Neural cell (in vitro differentiated cells): ENCODE measurements at regions not wholly inside any gene's neighbourhood (a gene's known extent, or its start where the extent isn't known, plus 50 kb on each side); places are given as distances from the start of the nearest gene placed in this dataset.

Source experiments
- H2AFZ ChIP-seq: fragments of 200-600, 300-800 bp; sonication (generic), shearing (Covaris generic); 2 replicates; pipeline ENCODE4 v1.6.0; 2014; ENCODE audit warnings: low read depth, mild to moderate bottlenecking, antibody characterized with exemption, low read length, moderate library complexity
- H3F3A ChIP-seq: fragments of 200-600 bp; shearing (Covaris generic); 2 replicates; pipeline ENCODE4 v1.6.1; 2016; ENCODE audit warnings: mild to moderate bottlenecking, moderate library complexity, mixed read lengths, antibody characterized with exemption, low read length; ENCODE audit not compliant: insufficient read depth, poor library complexity, severe bottlenecking
- H3K27ac ChIP-seq: fragments of 200-600, 300-800 bp; sonication (generic), shearing (Covaris generic); 2 replicates; pipeline ENCODE4 v1.5.1; 2014; ENCODE audit warnings: mild to moderate bottlenecking, low read length, moderate library complexity
- H3K27me3 ChIP-seq: fragments of 300-800, 200-600 bp; sonication (generic), shearing (Covaris generic); 2 replicates; pipeline ENCODE4 v1.6.0; 2014; ENCODE audit warnings: mild to moderate bottlenecking, low read depth, low read length, moderate library complexity; ENCODE audit not compliant: insufficient read depth
- H3K36me3 ChIP-seq: fragments of 300-800, 200-600 bp; sonication (generic), shearing (Covaris generic); 2 replicates; pipeline ENCODE4 v1.5.1; 2014; ENCODE audit warnings: mild to moderate bottlenecking, antibody characterized with exemption, low read length, moderate library complexity; ENCODE audit not compliant: insufficient read depth
- H3K4me2 ChIP-seq: fragments of 300-800, 200-600 bp; sonication (generic), shearing (Covaris generic); 2 replicates; pipeline ENCODE4 v1.6.0; 2014; ENCODE audit warnings: mild to moderate bottlenecking, low read length
- H3K4me3 ChIP-seq: fragments of 300-800, 200-600 bp; sonication (generic), shearing (Covaris generic); 2 replicates; pipeline ENCODE4 v1.5.1; 2014; ENCODE audit warnings: mild to moderate bottlenecking, low read length, moderate library complexity
- H3K79me2 ChIP-seq: fragments of 200-600 bp; shearing (Covaris generic); replicated peaks from 2 replicates; pipeline ENCODE4 v1.6.0; 2014; ENCODE audit warnings: mild to moderate bottlenecking, low read length, moderate library complexity; ENCODE audit not compliant: insufficient read depth
- H3K9ac ChIP-seq: fragments of 300-800, 200-600 bp; sonication (generic), shearing (Covaris generic); 2 replicates; pipeline ENCODE4 v1.6.1; 2016; ENCODE audit warnings: mild to moderate bottlenecking, low read length, mixed read lengths
- H3K9me2 ChIP-seq: fragments of 200-600 bp; shearing (Covaris generic); 2 replicates; pipeline ENCODE4 v1.6.1; 2016; ENCODE audit warnings: mild to moderate bottlenecking, low read length, mixed read lengths; ENCODE audit not compliant: insufficient read depth
- H3K9me3 ChIP-seq: fragments of 200-600, 300-800 bp; sonication (generic), shearing (Covaris generic); 2 replicates; pipeline ENCODE4 v1.6.1; 2016; ENCODE audit warnings: mild to moderate bottlenecking, mixed run types, low read length, moderate library complexity, mixed read lengths
- H4K20me1 ChIP-seq: fragments of 200-600 bp; shearing (Covaris generic); 2 replicates; pipeline ENCODE4 v1.6.1; 2016; ENCODE audit warnings: mild to moderate bottlenecking, mixed run types; ENCODE audit not compliant: insufficient read depth
- CTCF ChIP-seq: fragments of 450-650 bp; IDR thresholded peaks from 2 replicates; pipeline ENCODE4 v1.5.1; 2014; ENCODE audit warnings: antibody characterized with exemption, mild to moderate bottlenecking, moderate library complexity; ENCODE audit not compliant: poor library complexity, severe bottlenecking
- EP300 ChIP-seq: fragments of 450-650 bp; conservative IDR thresholded peaks from 2 replicates; pipeline ENCODE4 v1.6.1; 2014; ENCODE audit warnings: antibody characterized with exemption, mild to moderate bottlenecking, moderate library complexity; ENCODE audit not compliant: poor library complexity, severe bottlenecking
- EZH2 ChIP-seq: fragments of 200-600, 300-800 bp; shearing (Covaris generic), sonication (generic); IDR thresholded peaks from 2 replicates; pipeline ENCODE4 v1.6.1; 2014; ENCODE audit warnings: antibody characterized with exemption, low read length, borderline replicate concordance, mild to moderate bottlenecking; ENCODE audit not compliant: insufficient read depth, poor library complexity, severe bottlenecking
- MXI1 ChIP-seq: fragments of 450-650 bp; conservative IDR thresholded peaks from 2 replicates; pipeline ENCODE4 v1.6.1; 2014; ENCODE audit warnings: antibody characterized with exemption, mild to moderate bottlenecking; ENCODE audit not compliant: poor library complexity, severe bottlenecking
- POLR2AphosphoS5 ChIP-seq: IDR thresholded peaks from 2 replicates; pipeline ENCODE4 v1.6.1; 2012
- RAD21 ChIP-seq: fragments of 450-650 bp; conservative IDR thresholded peaks from 2 replicates; pipeline ENCODE4 v1.6.1; 2014; ENCODE audit warnings: antibody characterized with exemption, mild to moderate bottlenecking, moderate library complexity
- SMC3 ChIP-seq: fragments of 450-650 bp; conservative IDR thresholded peaks from 2 replicates; pipeline ENCODE4 v1.6.1; 2014; ENCODE audit warnings: antibody characterized with exemption, mild to moderate bottlenecking, moderate library complexity; ENCODE audit not compliant: poor library complexity
- TAF1 ChIP-seq: IDR thresholded peaks from 2 replicates; pipeline ENCODE4 v1.6.1; 2012; ENCODE audit warnings: low read depth
- TF ChIP-seq, protein P1 (sequence below): IDR thresholded peaks from 2 replicates; pipeline ENCODE4 v1.6.1; 2012; ENCODE audit warnings: borderline replicate concordance

GRCh38 chr4:32249040-32249439, 1528.9 kb downstream of the PCDH7 start:
- no peak overlapping the region for H3K4me2 ChIP-seq
- H3K9ac ChIP-seq = no peak overlapping the region
- no peaks in the 10 kb centered on the region for H4K20me1 ChIP-seq
- H3K9me2 ChIP-seq = no peaks in the 10 kb centered on the region
- TF ChIP-seq MXI1 = no peak
- TF ChIP-seq CTCF = no peak
- peak; percentile 99 for TF ChIP-seq EP300
- TF ChIP-seq RAD21 = peak; percentile 38
- no peak for TF ChIP-seq TAF1
- TF ChIP-seq, protein P1, sequence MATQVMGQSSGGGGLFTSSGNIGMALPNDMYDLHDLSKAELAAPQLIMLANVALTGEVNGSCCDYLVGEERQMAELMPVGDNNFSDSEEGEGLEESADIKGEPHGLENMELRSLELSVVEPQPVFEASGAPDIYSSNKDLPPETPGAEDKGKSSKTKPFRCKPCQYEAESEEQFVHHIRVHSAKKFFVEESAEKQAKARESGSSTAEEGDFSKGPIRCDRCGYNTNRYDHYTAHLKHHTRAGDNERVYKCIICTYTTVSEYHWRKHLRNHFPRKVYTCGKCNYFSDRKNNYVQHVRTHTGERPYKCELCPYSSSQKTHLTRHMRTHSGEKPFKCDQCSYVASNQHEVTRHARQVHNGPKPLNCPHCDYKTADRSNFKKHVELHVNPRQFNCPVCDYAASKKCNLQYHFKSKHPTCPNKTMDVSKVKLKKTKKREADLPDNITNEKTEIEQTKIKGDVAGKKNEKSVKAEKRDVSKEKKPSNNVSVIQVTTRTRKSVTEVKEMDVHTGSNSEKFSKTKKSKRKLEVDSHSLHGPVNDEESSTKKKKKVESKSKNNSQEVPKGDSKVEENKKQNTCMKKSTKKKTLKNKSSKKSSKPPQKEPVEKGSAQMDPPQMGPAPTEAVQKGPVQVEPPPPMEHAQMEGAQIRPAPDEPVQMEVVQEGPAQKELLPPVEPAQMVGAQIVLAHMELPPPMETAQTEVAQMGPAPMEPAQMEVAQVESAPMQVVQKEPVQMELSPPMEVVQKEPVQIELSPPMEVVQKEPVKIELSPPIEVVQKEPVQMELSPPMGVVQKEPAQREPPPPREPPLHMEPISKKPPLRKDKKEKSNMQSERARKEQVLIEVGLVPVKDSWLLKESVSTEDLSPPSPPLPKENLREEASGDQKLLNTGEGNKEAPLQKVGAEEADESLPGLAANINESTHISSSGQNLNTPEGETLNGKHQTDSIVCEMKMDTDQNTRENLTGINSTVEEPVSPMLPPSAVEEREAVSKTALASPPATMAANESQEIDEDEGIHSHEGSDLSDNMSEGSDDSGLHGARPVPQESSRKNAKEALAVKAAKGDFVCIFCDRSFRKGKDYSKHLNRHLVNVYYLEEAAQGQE = peak; percentile 90
- no peak for TF ChIP-seq SMC3
- TF ChIP-seq EZH2 = no peak
- peak; percentile 96 for TF ChIP-seq POLR2AphosphoS5
- no peaks in the 10 kb centered on the region for H3F3A ChIP-seq
- H3K4me3 ChIP-seq = no peak overlapping the region
- H3K27me3 ChIP-seq = no peaks in the 10 kb centered on the region
- H3K36me3 ChIP-seq = no peaks in the 10 kb centered on the region
- H3K27ac ChIP-seq = no peak overlapping the region
- H3K79me2 ChIP-seq = no peaks in the 10 kb centered on the region
- H2AFZ ChIP-seq = no peak overlapping the region
- no peaks in the 10 kb centered on the region for H3K9me3 ChIP-seq

GRCh38 chr4:32251126-32251525, 1531.0 kb downstream of the PCDH7 start:
- peak overlapping the region; percentile 42 for H3K27ac ChIP-seq
- no peaks in the 10 kb centered on the region for H3K79me2 ChIP-seq
- H4K20me1 ChIP-seq = no peaks in the 10 kb centered on the region
- no peaks in the 10 kb centered on the region for H3K9me3 ChIP-seq
- TF ChIP-seq POLR2AphosphoS5 = peak; percentile 67
- TF ChIP-seq RAD21 = no peak
- no peak for TF ChIP-seq CTCF
- no peak for TF ChIP-seq MXI1
- TF ChIP-seq, protein P1 = peak; percentile 34
- peak; percentile 90 for TF ChIP-seq EP300
- H3K36me3 ChIP-seq = no peaks in the 10 kb centered on the region
- no peak overlapping the region for H3K4me2 ChIP-seq
- H3K9ac ChIP-seq = no peak overlapping the region
- no peaks in the 10 kb centered on the region for H3K9me2 ChIP-seq
- no peak overlapping the region for H2AFZ ChIP-seq
- H3K4me3 ChIP-seq = no peak overlapping the region
- no peaks in the 10 kb centered on the region for H3K27me3 ChIP-seq
- H3F3A ChIP-seq = no peaks in the 10 kb centered on the region
